Keratinocyte (primary cell): ENCODE measurements at regions not wholly inside any gene's neighbourhood (a gene's known extent, or its start where the extent isn't known, plus 50 kb on each side); places are given as distances from the start of the nearest gene placed in this dataset.

Experiments
- CTCF ChIP-seq, 3 experiments: IDR thresholded peaks in 1 of 3; conservative IDR thresholded peaks in 1 of 3; optimal IDR thresholded peaks in 1 of 3; 2 replicates in 2 of 3; 3 replicates in 1 of 3; pipeline versions ENCODE3 to v1.5.1; 2011; ENCODE audit warnings: low read length in 3 of 3, mild to moderate bottlenecking in 3 of 3, moderate library complexity in 2 of 3, control low read depth in 1 of 3, inconsistent platforms in 1 of 3; ENCODE audit not compliant: insufficient read depth in 2 of 3; ENCODE audit errors: extremely low read depth in 1 of 3
- EZH2 ChIP-seq: IDR thresholded peaks from one replicate; pipeline ENCODE4 v1.6.1; 2012; ENCODE audit warnings: inconsistent platforms, mild to moderate bottlenecking, low read length, moderate library complexity

DNA sequence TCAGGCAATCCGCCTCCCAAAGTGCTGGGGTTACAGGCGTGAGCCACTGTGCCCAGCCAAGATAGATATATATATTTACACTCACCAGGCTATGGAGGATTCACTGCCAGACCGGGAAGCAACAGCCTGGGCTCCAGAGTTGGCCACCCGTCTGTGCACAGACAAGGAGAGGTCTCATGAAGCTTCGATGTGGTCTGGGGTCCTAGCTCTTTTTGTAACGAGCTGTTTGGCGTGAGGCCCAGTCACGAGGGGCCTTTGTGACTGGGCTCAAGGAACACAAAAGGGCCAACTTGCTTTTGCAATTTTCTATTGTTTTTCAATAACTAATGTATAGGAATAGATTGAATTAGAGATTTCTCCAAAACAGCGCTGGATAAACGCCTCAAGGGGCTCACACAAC lies 77.6 kb upstream of the EIF5 start:
- TF ChIP-seq CTCF (optimal IDR thresholded peaks at IDR 0.05 in 1 of 3, IDR thresholded peaks at IDR 0.05 in 1 of 3, conservative IDR thresholded peaks at IDR 0.05 in 1 of 3; ENCODE audit: extremely low read depth in 1 of 3, insufficient read depth in 2 of 3, low read length in 3 of 3) (no peak), EZH2 (no peak)
